ENCODE measurements at regions not wholly inside any gene's neighbourhood (a gene's known extent, or its start where the extent isn't known, plus 50 kb on each side); places are given as distances from the start of the nearest gene placed in this dataset.

DNA sequence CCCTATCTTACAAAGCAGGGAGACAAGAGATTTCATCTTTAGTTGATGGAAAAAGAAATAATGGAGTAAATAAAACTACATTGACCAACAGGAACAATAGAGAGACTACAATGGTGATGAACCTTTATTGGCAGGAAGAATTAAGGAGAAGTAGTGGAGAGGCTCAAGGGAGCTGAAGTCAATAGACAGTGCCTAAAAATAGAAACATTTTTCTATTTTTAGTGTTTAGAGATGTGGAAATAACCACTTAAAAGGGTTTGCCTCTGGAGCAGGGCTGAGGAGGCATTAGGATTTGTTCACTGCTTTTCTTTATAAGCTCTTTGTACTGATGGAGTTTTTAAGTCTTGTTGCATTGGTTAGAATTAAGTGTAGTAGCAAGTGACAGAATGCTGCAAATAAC is 98.4 kb upstream of the ERCC6L2 start:
- H3K4me3 ChIP-seq (ENCODE audit: low read length): no peak overlapping the region
- TF ChIP-seq, protein P1, sequence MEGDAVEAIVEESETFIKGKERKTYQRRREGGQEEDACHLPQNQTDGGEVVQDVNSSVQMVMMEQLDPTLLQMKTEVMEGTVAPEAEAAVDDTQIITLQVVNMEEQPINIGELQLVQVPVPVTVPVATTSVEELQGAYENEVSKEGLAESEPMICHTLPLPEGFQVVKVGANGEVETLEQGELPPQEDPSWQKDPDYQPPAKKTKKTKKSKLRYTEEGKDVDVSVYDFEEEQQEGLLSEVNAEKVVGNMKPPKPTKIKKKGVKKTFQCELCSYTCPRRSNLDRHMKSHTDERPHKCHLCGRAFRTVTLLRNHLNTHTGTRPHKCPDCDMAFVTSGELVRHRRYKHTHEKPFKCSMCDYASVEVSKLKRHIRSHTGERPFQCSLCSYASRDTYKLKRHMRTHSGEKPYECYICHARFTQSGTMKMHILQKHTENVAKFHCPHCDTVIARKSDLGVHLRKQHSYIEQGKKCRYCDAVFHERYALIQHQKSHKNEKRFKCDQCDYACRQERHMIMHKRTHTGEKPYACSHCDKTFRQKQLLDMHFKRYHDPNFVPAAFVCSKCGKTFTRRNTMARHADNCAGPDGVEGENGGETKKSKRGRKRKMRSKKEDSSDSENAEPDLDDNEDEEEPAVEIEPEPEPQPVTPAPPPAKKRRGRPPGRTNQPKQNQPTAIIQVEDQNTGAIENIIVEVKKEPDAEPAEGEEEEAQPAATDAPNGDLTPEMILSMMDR (conservative IDR thresholded peaks at IDR 0.05; ENCODE audit: low read length): no peak
- DNase-seq (ENCODE audit: low read depth): no peak

DNA sequence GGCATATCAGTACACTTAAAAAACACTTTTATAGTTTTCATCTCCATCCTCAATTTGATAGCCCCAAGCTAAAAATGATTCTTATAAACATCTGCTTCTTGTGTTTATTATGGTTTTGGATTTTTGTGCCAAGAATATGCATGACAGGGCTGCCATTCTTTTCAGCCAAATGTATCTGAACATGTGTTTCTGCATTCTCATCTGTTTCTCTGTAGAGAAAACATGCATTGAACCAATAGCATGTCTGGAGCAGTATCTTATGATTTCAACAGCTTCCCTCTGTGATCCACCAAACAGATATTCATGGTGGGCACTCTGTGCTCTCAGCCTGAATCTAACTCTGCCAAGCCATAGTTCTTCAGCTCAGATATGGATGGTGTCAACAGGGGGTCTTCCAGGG is 99.3 kb upstream of the ERCC6L2 start:
- DNase-seq (ENCODE audit: low read depth): peak; percentile 66
- TF ChIP-seq, protein P1 (conservative IDR thresholded peaks at IDR 0.05; ENCODE audit: low read length): no peak
- no peak overlapping the region for H3K4me3 ChIP-seq (ENCODE audit: low read length)

DNA sequence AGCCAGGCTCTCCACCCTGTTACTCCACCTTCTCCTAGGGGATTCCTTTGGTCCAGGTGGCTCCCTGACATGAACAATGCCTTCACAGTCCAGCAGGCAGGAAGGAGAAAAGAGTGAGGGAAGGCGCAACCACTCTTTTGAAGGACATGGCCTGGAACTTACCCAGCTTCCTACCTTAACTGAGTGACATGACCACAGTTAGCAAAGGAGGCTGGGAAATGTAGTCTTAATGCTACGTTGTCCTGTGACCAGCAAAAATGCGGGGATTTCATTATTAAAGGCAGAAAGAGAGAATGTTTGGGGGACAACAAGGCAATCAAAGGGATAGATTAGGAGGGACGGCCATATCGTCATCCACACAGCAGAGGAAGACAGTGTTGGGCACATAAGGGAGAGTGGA is 100.3 kb upstream of the ERCC6L2 start:
- TF ChIP-seq, protein P1 (conservative IDR thresholded peaks at IDR 0.05; ENCODE audit: low read length): no peak
- H3K4me3 ChIP-seq (ENCODE audit: low read length): no peak overlapping the region
- DNase-seq (ENCODE audit: low read depth): no peak

DNA sequence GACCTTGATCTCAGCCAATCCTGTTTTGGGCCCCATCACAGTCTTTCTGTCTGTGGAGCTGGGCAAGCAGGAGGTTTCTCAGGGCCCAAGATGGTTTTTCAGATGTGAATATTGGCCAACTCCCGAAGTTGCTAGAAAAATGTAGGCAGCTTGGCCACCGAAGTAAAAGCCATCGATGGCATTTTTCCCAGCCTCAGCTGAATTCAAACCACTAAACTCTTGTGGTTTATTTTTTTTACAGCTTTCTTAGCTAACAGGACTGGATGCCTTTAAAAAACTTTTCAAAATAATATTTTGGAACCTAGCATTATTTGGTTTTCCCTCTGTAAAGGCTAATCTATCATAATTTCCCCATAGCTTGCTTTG is 102.5 kb upstream of the ERCC6L2 start:
- DNase-seq (ENCODE audit: low read depth): peak; percentile 94

DNA sequence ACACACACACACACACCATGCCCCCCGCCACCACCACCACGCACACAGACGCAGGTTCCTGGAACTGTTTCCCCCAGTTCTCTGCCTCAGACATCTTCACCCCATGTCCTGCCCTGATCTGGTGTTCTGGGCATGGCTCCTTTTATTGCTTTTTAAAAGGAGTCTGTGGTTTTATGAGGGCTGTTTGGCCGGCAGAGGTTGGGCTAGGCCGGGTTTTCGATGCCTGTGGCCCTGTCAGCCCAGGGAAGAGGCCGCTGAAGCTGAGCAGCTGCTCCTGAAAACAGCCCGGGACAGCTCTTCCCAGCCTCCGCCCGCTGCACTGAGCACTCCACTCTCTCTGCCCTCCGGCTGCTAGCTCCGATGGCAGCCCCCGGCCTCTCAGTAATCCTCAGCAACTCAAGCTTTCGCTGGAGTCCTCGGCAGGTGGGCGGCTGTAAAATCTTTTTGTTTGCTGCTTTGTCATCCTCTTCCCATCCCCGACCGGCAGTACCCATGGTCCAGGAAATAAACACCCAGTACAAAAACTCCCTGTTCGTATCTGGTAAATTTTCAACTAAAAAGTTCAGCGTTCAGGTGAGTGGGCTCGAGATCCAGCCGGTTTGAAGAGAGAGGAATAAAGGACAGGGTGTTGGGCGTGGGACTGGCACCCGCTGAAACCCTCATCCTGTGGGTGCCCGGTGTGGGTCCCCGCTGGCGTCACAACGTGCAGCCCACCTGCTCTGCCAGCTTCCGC is 103.0 kb upstream of the ERCC6L2 start:
- no peak overlapping the region for H3K4me3 ChIP-seq (ENCODE audit: low read length)
- DNase-seq (ENCODE audit: low read depth): peak; percentile 84
- TF ChIP-seq, protein P1 (conservative IDR thresholded peaks at IDR 0.05; ENCODE audit: low read length): peak; percentile 24; the same call in 1 of the 2 replicates

More for the DNA sequence above, 102.5 kb upstream of the ERCC6L2 start:
- H3K4me3 ChIP-seq (ENCODE audit: low read length): no peak overlapping the region
- TF ChIP-seq, protein P1 (conservative IDR thresholded peaks at IDR 0.05; ENCODE audit: low read length): no peak

DNA sequence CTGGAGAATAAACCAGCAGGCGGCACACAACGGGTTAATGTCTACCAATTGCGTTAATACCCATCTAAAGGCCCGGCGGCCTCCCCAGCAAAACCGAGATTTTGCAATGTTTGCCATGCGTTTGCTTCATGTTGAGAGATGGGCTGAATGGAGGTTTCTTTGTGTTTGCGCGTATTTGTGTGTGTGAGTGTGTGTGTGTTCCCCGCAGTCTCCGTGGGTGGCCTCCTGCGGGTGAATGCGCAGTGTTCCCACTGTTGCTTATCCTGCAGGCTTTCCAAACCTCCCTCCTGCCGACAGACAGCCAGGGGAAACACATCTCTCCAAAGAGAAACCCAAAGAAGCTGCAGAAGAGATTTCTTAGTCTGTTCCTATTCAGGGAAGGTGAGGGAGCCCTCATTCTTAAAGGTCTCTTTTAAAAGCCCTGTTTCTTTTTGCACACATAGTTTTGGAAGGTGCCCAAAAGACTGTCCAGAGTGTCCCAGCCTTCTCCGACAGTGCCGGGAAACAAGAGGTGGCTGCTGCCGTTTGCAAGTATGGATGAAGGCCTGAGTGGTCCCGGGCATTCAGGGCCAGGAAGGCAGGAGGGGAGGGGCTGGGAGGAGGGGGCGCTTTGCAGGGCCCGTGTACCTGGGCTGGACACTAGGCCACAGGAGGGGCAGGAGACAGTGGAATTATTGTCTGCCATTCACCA is 103.8 kb upstream of the ERCC6L2 start:
- peak; percentile 24 for DNase-seq (ENCODE audit: low read depth)
- TF ChIP-seq, protein P1 (conservative IDR thresholded peaks at IDR 0.05; ENCODE audit: low read length): no peak
- no peak overlapping the region for H3K4me3 ChIP-seq (ENCODE audit: low read length)

DNA sequence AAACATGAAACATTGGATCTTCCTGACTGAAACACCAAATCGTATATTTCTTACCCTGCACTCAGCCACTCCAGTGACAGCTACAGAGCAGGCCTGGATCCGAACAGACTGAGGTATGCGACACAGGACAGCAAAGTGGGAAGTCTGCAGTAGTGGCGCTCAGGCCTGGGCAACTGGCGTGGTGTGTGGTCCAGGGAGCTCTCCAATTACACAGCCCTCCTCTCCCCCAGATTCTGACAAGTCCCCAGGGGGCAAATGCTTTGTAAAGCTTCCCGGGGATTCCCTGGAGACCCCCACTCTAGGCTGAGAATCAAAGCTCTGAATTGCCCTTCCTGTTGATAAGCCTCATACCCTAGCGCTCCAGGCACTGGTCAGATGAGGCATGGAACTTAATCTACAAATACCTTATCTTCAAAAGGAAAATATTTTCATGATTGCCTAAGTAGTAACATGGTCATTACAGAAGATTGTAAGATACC is 104.8 kb upstream of the ERCC6L2 start:
- DNase-seq (ENCODE audit: low read depth): no peak
- TF ChIP-seq, protein P1 (conservative IDR thresholded peaks at IDR 0.05; ENCODE audit: low read length): no peak

More for the DNA sequence above, 104.8 kb upstream of the ERCC6L2 start:
- H3K4me3 ChIP-seq (ENCODE audit: low read length): no peak overlapping the region

Data from AG10803 (cell line).